ENCODE measurements at regions not wholly inside any gene's neighbourhood (a gene's known extent, or its start where the extent isn't known, plus 50 kb on each side); places are given as distances from the start of the nearest gene placed in this dataset.

DNA sequence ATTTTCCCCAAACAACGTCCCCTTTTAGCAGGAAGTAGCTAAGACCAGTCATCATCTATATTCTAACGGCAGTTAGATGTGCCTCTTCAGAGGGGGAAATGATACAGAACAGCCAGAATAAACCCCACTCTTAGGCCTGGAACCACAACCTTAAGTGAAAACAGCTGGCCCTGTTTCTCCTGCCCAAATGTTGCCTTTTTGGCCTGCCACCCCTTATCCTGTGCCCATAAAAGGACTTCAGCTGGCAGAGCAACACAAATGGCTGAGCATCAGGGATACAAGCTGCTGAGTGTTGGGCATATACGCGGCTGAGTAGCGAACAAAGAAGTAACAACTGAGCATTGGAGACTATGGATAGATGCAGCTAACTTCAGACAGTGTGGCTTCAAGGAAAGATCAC is 1491.4 kb downstream of the LRRC4C start:
- Mint-ChIP-seq H3K36me3 (no peaks in the 10 kb centered on the region), H3K27me3 (no peaks in the 10 kb centered on the region), H3K4me1 (no peaks in the 10 kb centered on the region), H3K9me3 (peaks cover 2 to 17% (median 12%) of the 10 kb centered on the region in 7 donors), H3K27ac (no peak overlapping the region), H3K4me3 (no peak overlapping the region)
- Histone ChIP-seq H3K27me3 (ENCODE audit: control insufficient read depth, insufficient read depth, low read length) (no peaks in the 10 kb centered on the region), H3K4me3 (ENCODE audit: low read depth, low read length) (no peak overlapping the region), H3K27ac (ENCODE audit: insufficient read depth, low read length, poor library complexity, severe bottlenecking) (no peak overlapping the region), H3K9me3 (ENCODE audit: control insufficient read depth in 2 of 2, low read length in 2 of 2) (peaks cover 0 to 15% of the 10 kb centered on the region in 2 experiments), H3K36me3 (ENCODE audit: control insufficient read depth, insufficient read depth, low read length) (no peaks in the 10 kb centered on the region), H3K4me1 (ENCODE audit: control insufficient read depth, insufficient read depth, low read length, poor library complexity, severe bottlenecking) (no peaks in the 10 kb centered on the region)
- DNase-seq (no peak), ATAC-seq (ENCODE audit: low read depth in 2 of 2) (no peak)

DNA sequence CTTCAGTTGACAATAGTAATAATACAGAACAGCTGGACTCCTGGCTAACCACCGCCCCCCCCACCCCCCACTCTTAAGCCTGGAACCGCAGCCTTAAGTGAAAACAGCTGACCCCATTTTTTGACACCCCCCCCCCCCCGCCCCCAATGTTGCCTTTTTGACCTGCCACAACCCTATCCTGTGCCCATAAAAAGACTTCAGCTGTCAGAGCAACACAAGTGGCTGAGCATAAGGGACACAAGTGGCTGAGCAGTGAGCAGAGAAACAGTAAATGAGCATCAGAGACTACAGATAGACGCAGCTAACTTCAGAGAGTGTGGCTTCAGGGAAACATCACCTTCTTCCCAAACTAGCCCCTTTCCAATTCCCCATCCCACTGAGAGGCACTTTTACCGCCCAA is 1493.8 kb downstream of the LRRC4C start:
- Mint-ChIP-seq H3K4me3 (no peak overlapping the region), H3K9me3 (peaks cover 3 to 13% (median 9%) of the 10 kb centered on the region in 7 donors), H3K27me3 (no peaks in the 10 kb centered on the region), H3K27ac (no peak overlapping the region), H3K4me1 (no peaks in the 10 kb centered on the region), H3K36me3 (no peaks in the 10 kb centered on the region)
- Histone ChIP-seq H3K9me3 (ENCODE audit: control insufficient read depth in 2 of 2, low read length in 2 of 2) (peaks cover 0 to 15% of the 10 kb centered on the region in 2 experiments), H3K36me3 (ENCODE audit: control insufficient read depth, insufficient read depth, low read length) (no peaks in the 10 kb centered on the region), H3K27me3 (ENCODE audit: control insufficient read depth, insufficient read depth, low read length) (no peaks in the 10 kb centered on the region), H3K4me3 (ENCODE audit: low read depth, low read length) (no peak overlapping the region), H3K4me1 (ENCODE audit: control insufficient read depth, insufficient read depth, low read length, poor library complexity, severe bottlenecking) (no peaks in the 10 kb centered on the region), H3K27ac (ENCODE audit: insufficient read depth, low read length, poor library complexity, severe bottlenecking) (no peak overlapping the region)
- no peak for DNase-seq
- ATAC-seq (ENCODE audit: low read depth in 2 of 2): no peak

DNA sequence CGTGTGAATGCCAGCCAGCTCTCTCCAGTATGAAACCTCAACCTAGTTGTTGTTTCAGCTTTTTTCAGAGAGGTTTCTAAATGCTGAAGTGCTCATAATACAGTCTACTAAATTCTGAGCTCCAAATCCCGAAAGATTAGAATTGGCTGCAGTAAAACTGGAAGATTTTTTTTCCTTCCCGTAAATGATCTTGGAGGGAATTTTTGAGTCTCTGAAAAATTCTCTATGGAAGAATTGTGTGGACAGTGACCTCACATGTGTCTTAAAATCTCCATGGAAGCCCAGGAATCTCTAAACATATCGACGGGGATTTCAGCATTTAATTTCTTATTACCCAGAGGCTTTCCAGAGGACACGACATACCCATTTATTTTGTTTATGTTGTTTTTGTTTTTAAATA is 1499.2 kb downstream of the LRRC4C start:
- H3K9me3 Mint-ChIP-seq: peaks cover 3 to 14% (median 8%) of the 10 kb centered on the region in 7 donors
- H3K4me1 Mint-ChIP-seq: no peaks in the 10 kb centered on the region
- no peak overlapping the region for H3K27ac Mint-ChIP-seq
- no peak for DNase-seq
- ATAC-seq (ENCODE audit: low read depth in 2 of 2): no peak
- H3K9me3 ChIP-seq (ENCODE audit: control insufficient read depth in 2 of 2, low read length in 2 of 2): no peaks in the 10 kb centered on the region
- H3K4me3 ChIP-seq (ENCODE audit: low read depth, low read length): no peak overlapping the region
- H3K27ac ChIP-seq (ENCODE audit: insufficient read depth, low read length, poor library complexity, severe bottlenecking): no peak overlapping the region
- H3K4me1 ChIP-seq (ENCODE audit: control insufficient read depth, insufficient read depth, low read length, poor library complexity, severe bottlenecking): no peaks in the 10 kb centered on the region
- H3K27me3 ChIP-seq (ENCODE audit: control insufficient read depth, insufficient read depth, low read length): no peaks in the 10 kb centered on the region
- H3K4me3 Mint-ChIP-seq: no peak overlapping the region
- no peaks in the 10 kb centered on the region for H3K36me3 Mint-ChIP-seq
- no peaks in the 10 kb centered on the region for H3K27me3 Mint-ChIP-seq
- no peaks in the 10 kb centered on the region for H3K36me3 ChIP-seq (ENCODE audit: control insufficient read depth, insufficient read depth, low read length)

DNA sequence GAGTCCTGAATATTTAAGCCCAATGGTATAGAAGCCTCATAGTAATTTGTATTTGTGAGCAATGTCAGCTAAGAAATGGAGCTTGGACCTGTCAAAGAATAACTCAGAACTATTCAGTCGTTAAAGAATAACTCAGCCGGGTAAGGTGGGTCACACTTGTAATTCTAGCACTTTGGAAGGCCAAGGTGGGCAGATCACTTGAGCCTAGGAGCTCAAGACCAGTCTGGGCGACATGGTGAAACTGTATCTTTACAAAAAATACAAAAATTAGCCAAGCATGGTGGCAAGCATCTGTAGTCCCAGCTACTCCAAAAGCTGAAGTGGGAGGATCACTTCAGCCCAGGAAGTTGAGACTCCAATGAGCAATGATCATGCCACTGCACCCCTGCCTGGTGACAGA is 1526.5 kb downstream of the LRRC4C start:
- Histone ChIP-seq H3K27ac (ENCODE audit: insufficient read depth, low read length, poor library complexity, severe bottlenecking) (no peak overlapping the region), H3K4me1 (ENCODE audit: control insufficient read depth, insufficient read depth, low read length, poor library complexity, severe bottlenecking) (no peaks in the 10 kb centered on the region), H3K36me3 (ENCODE audit: control insufficient read depth, insufficient read depth, low read length) (no peaks in the 10 kb centered on the region), H3K4me3 (ENCODE audit: low read depth, low read length) (no peak overlapping the region), H3K27me3 (ENCODE audit: control insufficient read depth, insufficient read depth, low read length) (no peaks in the 10 kb centered on the region), H3K9me3 (ENCODE audit: control insufficient read depth in 2 of 2, low read length in 2 of 2) (peaks cover 0 to 4% of the 10 kb centered on the region in 2 experiments)
- ATAC-seq (ENCODE audit: low read depth in 2 of 2): no peak
- Mint-ChIP-seq H3K4me3 (no peak overlapping the region), H3K36me3 (no peaks in the 10 kb centered on the region), H3K27me3 (no peaks in the 10 kb centered on the region), H3K27ac (no peak overlapping the region), H3K9me3 (peaks cover 0 to 27% (median 7%) of the 10 kb centered on the region in 7 donors), H3K4me1 (no peaks in the 10 kb centered on the region)
- DNase-seq: no peak

DNA sequence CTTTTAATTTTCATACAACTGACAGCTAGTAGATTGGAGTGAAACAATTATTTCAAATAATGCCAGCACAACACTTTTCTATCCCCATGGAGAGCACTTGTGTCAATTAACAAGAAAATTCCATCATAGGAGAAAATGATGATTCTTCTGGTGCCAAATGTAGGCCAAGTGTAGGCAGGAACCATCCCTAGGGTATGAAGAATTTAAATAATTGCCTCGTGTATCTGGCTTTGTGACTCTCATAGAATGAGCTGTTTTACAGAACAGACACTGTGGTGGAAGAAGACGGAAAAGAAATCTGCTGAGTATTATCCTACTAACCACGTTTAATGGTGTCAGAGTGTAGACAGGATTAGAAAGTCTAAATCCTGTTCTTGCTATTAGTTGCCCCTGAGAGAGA is 1542.2 kb downstream of the LRRC4C start:
- Mint-ChIP-seq H3K9me3 (peaks cover 2 to 34% (median 7%) of the 10 kb centered on the region in 7 donors), H3K36me3 (no peaks in the 10 kb centered on the region), H3K27ac (no peak overlapping the region), H3K27me3 (no peaks in the 10 kb centered on the region), H3K4me3 (no peak overlapping the region), H3K4me1 (no peaks in the 10 kb centered on the region)
- DNase-seq (no peak), ATAC-seq (ENCODE audit: low read depth in 2 of 2) (no peak)
- Histone ChIP-seq H3K36me3 (ENCODE audit: control insufficient read depth, insufficient read depth, low read length) (no peaks in the 10 kb centered on the region), H3K9me3 (ENCODE audit: control insufficient read depth in 2 of 2, low read length in 2 of 2) (peaks cover 0 to 17% of the 10 kb centered on the region in 2 experiments), H3K27me3 (ENCODE audit: control insufficient read depth, insufficient read depth, low read length) (no peaks in the 10 kb centered on the region), H3K4me1 (ENCODE audit: control insufficient read depth, insufficient read depth, low read length, poor library complexity, severe bottlenecking) (no peaks in the 10 kb centered on the region), H3K27ac (ENCODE audit: insufficient read depth, low read length, poor library complexity, severe bottlenecking) (no peak overlapping the region), H3K4me3 (ENCODE audit: low read depth, low read length) (no peak overlapping the region)

DNA sequence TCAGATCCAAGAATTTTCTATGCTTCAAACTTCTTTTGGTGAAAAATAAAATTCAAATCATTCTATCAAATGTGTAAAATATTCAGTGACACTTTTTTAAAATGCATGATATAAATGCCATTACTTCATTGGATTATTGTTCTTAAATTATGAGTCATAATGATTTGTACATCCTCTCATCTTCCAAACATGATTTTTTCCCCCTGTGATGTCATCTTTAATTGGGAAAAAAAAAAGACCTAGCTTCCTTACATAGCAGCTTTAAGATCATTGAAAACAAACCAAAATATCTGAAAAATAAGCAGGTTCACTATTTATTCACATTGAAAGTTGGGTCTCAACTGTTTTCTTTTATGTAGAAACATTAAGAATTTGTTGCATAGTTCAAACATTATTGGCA is 1549.4 kb downstream of the LRRC4C start:
- Histone ChIP-seq H3K4me1 (ENCODE audit: control insufficient read depth, insufficient read depth, low read length, poor library complexity, severe bottlenecking) (no peaks in the 10 kb centered on the region), H3K9me3 (ENCODE audit: control insufficient read depth in 2 of 2, low read length in 2 of 2) (no peaks in the 10 kb centered on the region), H3K27me3 (ENCODE audit: control insufficient read depth, insufficient read depth, low read length) (no peaks in the 10 kb centered on the region), H3K36me3 (ENCODE audit: control insufficient read depth, insufficient read depth, low read length) (no peaks in the 10 kb centered on the region), H3K4me3 (ENCODE audit: low read depth, low read length) (no peak overlapping the region), H3K27ac (ENCODE audit: insufficient read depth, low read length, poor library complexity, severe bottlenecking) (no peak overlapping the region)
- ATAC-seq (ENCODE audit: low read depth in 2 of 2) (no peak), DNase-seq (no peak)
- no peak overlapping the region for H3K27ac Mint-ChIP-seq
- H3K4me3 Mint-ChIP-seq: no peak overlapping the region
- no peaks in the 10 kb centered on the region for H3K4me1 Mint-ChIP-seq
- H3K27me3 Mint-ChIP-seq: no peaks in the 10 kb centered on the region
- no peaks in the 10 kb centered on the region for H3K36me3 Mint-ChIP-seq
- peaks cover 0 to 33% (median 6%) of the 10 kb centered on the region in 7 donors for H3K9me3 Mint-ChIP-seq

DNA sequence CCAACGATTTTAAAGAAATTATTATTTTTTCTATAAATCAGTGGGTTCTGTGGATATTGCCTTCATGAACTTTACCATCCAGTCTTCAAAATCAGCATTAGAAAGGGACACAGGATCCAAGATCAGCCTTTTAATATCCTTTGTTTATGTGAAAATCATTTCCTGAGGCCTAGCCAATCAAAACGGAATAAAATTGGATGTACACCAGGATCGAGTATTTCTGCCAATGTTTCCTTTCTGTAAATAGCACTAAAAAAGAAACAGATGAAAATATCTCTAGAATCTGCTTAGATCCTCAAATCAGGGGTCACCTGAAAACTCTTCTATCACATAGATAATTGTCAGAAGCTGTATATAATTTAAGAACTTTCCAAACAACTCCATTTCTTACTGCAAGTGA is 1598.5 kb downstream of the LRRC4C start:
- no peak for DNase-seq
- no peaks in the 10 kb centered on the region for H3K4me1 ChIP-seq (ENCODE audit: control insufficient read depth, insufficient read depth, low read length, poor library complexity, severe bottlenecking)

DNA sequence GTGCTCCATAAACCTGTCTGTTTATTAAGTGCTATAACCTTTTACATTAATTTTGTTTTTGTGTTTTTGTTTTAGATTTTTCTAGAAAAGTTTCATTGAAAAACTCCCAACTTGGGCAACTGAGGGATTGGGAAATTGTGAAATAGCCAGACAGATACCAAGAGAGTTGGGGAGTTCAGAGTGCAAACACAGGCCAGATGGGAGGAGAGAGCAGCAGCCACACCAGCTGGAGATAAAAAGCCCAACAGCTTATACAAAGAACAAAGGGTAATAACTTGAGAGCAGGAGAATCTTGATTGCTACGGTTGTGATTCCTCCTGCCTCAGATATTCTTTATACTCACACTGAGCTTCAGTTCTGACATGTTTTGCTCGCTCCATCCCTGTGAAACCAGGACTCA is 1642.2 kb downstream of the LRRC4C start:
- H3K9me3 ChIP-seq (ENCODE audit: control insufficient read depth in 2 of 2, low read length in 2 of 2): peaks cover 0 to 2% of the 10 kb centered on the region in 2 experiments
- Mint-ChIP-seq H3K4me3 (no peak overlapping the region), H3K36me3 (no peaks in the 10 kb centered on the region), H3K9me3 (peaks cover 3 to 57% (median 10%) of the 10 kb centered on the region in 7 donors), H3K27ac (no peak overlapping the region), H3K27me3 (no peaks in the 10 kb centered on the region), H3K4me1 (no peaks in the 10 kb centered on the region)
- no peak for DNase-seq
- H3K4me1 ChIP-seq (ENCODE audit: control insufficient read depth, insufficient read depth, low read length, poor library complexity, severe bottlenecking): no peaks in the 10 kb centered on the region
- no peaks in the 10 kb centered on the region for H3K36me3 ChIP-seq (ENCODE audit: control insufficient read depth, insufficient read depth, low read length)
- H3K4me3 ChIP-seq (ENCODE audit: low read depth, low read length): no peak overlapping the region
- no peak for ATAC-seq (ENCODE audit: low read depth in 2 of 2)
- no peaks in the 10 kb centered on the region for H3K27me3 ChIP-seq (ENCODE audit: control insufficient read depth, insufficient read depth, low read length)
- no peak overlapping the region for H3K27ac ChIP-seq (ENCODE audit: insufficient read depth, low read length, poor library complexity, severe bottlenecking)

More for the DNA sequence above, 1598.5 kb downstream of the LRRC4C start:
- H3K27ac Mint-ChIP-seq: no peak overlapping the region
- Histone ChIP-seq H3K27ac (ENCODE audit: insufficient read depth, low read length, poor library complexity, severe bottlenecking) (no peak overlapping the region), H3K4me3 (ENCODE audit: low read depth, low read length) (no peak overlapping the region), H3K9me3 (ENCODE audit: control insufficient read depth in 2 of 2, low read length in 2 of 2) (peaks cover 0 to 2% of the 10 kb centered on the region in 2 experiments), H3K36me3 (ENCODE audit: control insufficient read depth, insufficient read depth, low read length) (no peaks in the 10 kb centered on the region), H3K27me3 (ENCODE audit: control insufficient read depth, insufficient read depth, low read length) (no peaks in the 10 kb centered on the region)
- ATAC-seq (ENCODE audit: low read depth in 2 of 2): no peak
- H3K9me3 Mint-ChIP-seq: peaks cover 0 to 37% (median 2%) of the 10 kb centered on the region in 7 donors
- no peaks in the 10 kb centered on the region for H3K27me3 Mint-ChIP-seq
- H3K4me1 Mint-ChIP-seq: no peaks in the 10 kb centered on the region
- H3K36me3 Mint-ChIP-seq: no peaks in the 10 kb centered on the region
- H3K4me3 Mint-ChIP-seq: no peak overlapping the region
